B cell (primary cell): ENCODE measurements at regions not wholly inside any gene's neighbourhood (a gene's known extent, or its start where the extent isn't known, plus 50 kb on each side); places are given as distances from the start of the nearest gene placed in this dataset.

Experiments
- ATAC-seq: fragments of 200-7000 bp; cut with Tn5 transposase; one replicate; pipeline ENCODE4 v1.10.0; 2021; ENCODE audit warnings: low read depth, mild to moderate bottlenecking, moderate number of reproducible peaks, moderate library complexity
- CTCF ChIA-PET: fragments of 350-600 bp; sonication (Branson Sonifier 250); formaldehyde crosslinking; loops from one replicate; lab custom pipeline; 2021; ENCODE audit warnings: antibody characterized with exemption, inconsistent platforms; lab: Charles Lee
- POLR2A ChIA-PET: fragments of 350-600 bp; sonication (Branson Sonifier 250); formaldehyde crosslinking; loops from one replicate; lab custom pipeline; 2021; ENCODE audit warnings: antibody characterized with exemption; lab: Charles Lee
- DNase-seq: peaks from one replicate; pipeline ENCODE4 v3.0.0; 2013
- H2AFZ ChIP-seq: 2 replicates; pipeline ENCODE4 v1.6.1; 2012; ENCODE audit warnings: mild to moderate bottlenecking, low read depth, low read length; ENCODE audit not compliant: insufficient read depth, poor library complexity, severe bottlenecking
- H3K27ac ChIP-seq, 2 donors: 1 replicate in 1 of 2; 2 replicates in 1 of 2; pipeline ENCODE4 v1.5.1; 2012 to 2013; ENCODE audit warnings: low read length in 2 of 2, mild to moderate bottlenecking in 2 of 2, moderate library complexity in 1 of 2
- H3K27me3 ChIP-seq, 4 experiments: fragments of 200-600 bp in 1 of 4; sonication (generic) in 1 of 4; replicated peaks in 1 of 4; 1 replicate in 2 of 4; 2 replicates in 2 of 4; pipeline versions ENCODE4 v1.6.1 to v1.7.0; 2013 to 2016; ENCODE audit warnings: low read length in 3 of 4, mild to moderate bottlenecking in 2 of 4, mixed read lengths in 1 of 4, moderate library complexity in 1 of 4; ENCODE audit not compliant: insufficient read depth in 4 of 4, control insufficient read depth in 3 of 4; ENCODE audit errors: control extremely low read depth in 1 of 4
- H3K36me3 ChIP-seq, 2 experiments: replicated peaks in 1 of 2; 1 replicate in 1 of 2; 2 replicates in 1 of 2; pipeline versions ENCODE4 v1.6.1 to v1.7.1; 2013; ENCODE audit warnings: low read length in 1 of 2; ENCODE audit not compliant: insufficient read depth in 2 of 2, control insufficient read depth in 1 of 2; ENCODE audit errors: control extremely low read depth in 1 of 2, extremely low read depth in 1 of 2
- H3K4me1 ChIP-seq, 2 donors: fragments of 200-600 bp in 1 of 2; sonication (generic) in 1 of 2; 1 replicate in 1 of 2; 2 replicates in 1 of 2; pipeline versions ENCODE4 v1.5.1 to v1.6.1; 2013 to 2017; ENCODE audit warnings: low read length in 2 of 2; ENCODE audit not compliant: control insufficient read depth in 2 of 2, insufficient read depth in 2 of 2
- H3K4me2 ChIP-seq: replicated peaks from 2 replicates; pipeline ENCODE3; 2012; ENCODE audit warnings: mild to moderate bottlenecking, low read depth, low read length; ENCODE audit not compliant: poor library complexity, severe bottlenecking
- H3K4me3 ChIP-seq, 5 experiments: fragments of 200-600 bp in 1 of 5; sonication (generic) in 1 of 5; 1 replicate in 3 of 5; 2 replicates in 2 of 5; pipeline versions ENCODE4 v1.5.1 to v1.7.0; 2011 to 2016; ENCODE audit warnings: low read length in 4 of 5, mild to moderate bottlenecking in 4 of 5, low read depth in 2 of 5, control low read depth in 1 of 5, moderate library complexity in 1 of 5; ENCODE audit not compliant: insufficient read depth in 1 of 5; ENCODE audit errors: control extremely low read depth in 1 of 5, extremely low read depth in 1 of 5
- H3K79me2 ChIP-seq: fragments of 200-600 bp; sonication (generic); one replicate; pipeline ENCODE4 v1.6.0; 2016; ENCODE audit warnings: low read length; ENCODE audit not compliant: control insufficient read depth, insufficient read depth
- H3K9ac ChIP-seq: fragments of 200-600 bp; sonication (generic); 2 replicates; pipeline ENCODE4 v1.6.1; 2017; ENCODE audit warnings: mild to moderate bottlenecking, low read length, moderate library complexity
- H3K9me3 ChIP-seq, 3 donors: one replicate each; pipeline versions ENCODE4 v1.6.1 to v1.7.1; 2013; ENCODE audit warnings: low read length in 2 of 3; ENCODE audit not compliant: control insufficient read depth in 2 of 3, insufficient read depth in 1 of 3; ENCODE audit errors: control extremely low read depth in 1 of 3
- H4K20me1 ChIP-seq: 2 replicates; pipeline ENCODE4 v1.6.0; 2012; ENCODE audit warnings: mild to moderate bottlenecking, low read length; ENCODE audit not compliant: insufficient read depth, control insufficient read depth, poor library complexity, severe bottlenecking
- H3K27ac Mint-ChIP-seq: one replicate; pipeline ENCODE4 v1.8.0; 2021; ENCODE audit warnings: mixed read lengths
- H3K27me3 Mint-ChIP-seq: one replicate; pipeline ENCODE4 v1.8.0; 2021; ENCODE audit warnings: mixed read lengths
- H3K4me1 Mint-ChIP-seq: one replicate; pipeline ENCODE4 v1.8.0; 2021; ENCODE audit warnings: mixed read lengths
- H3K4me3 Mint-ChIP-seq: one replicate; pipeline ENCODE4 v1.8.0; 2021; ENCODE audit warnings: mixed read lengths
- H3K9me3 Mint-ChIP-seq: one replicate; pipeline ENCODE4 v1.8.0; 2022; ENCODE audit warnings: mixed read lengths; ENCODE audit not compliant: insufficient read depth
- CTCF ChIP-seq: fragments of 200-600 bp; IDR thresholded peaks from one replicate; pipeline ENCODE4 v1.8.0; 2022; ENCODE audit warnings: antibody characterized with exemption, mild to moderate bottlenecking
- EZH2 ChIP-seq: IDR thresholded peaks from 2 replicates; pipeline ENCODE4 v1.6.1; 2012; ENCODE audit warnings: borderline replicate concordance, low read depth, mild to moderate bottlenecking, moderate library complexity, low read length; ENCODE audit not compliant: insufficient read depth, poor library complexity, severe bottlenecking
- WGBS: methylation state at CpG from one replicate; pipeline ENCODE4 v1.1.5; 2013; ENCODE audit warnings: missing lambda C conversion rate; ENCODE audit not compliant: insufficient coverage; 5-methylcytosine and 5-hydroxymethylcytosine counted together
- intact Hi-C: fragments of 100-400 bp; cut with micrococcal nuclease; formaldehyde crosslinking; loops from one replicate; pipeline ENCODE4 v1.10.0; 2022

GRCh38 chr1:242854466-242854865, 330.0 kb upstream of the PLD5 start:
- peaks cover 0 to 11% (median 2%) of the 10 kb centered on the region in 4 experiments for H3K27me3 ChIP-seq
- no peak overlapping the region for H3K4me2 ChIP-seq
- H3K9me3 ChIP-seq = no peaks in the 10 kb centered on the region
- peaks cover 9% of the 10 kb centered on the region for H3K9me3 Mint-ChIP-seq
- TF ChIP-seq EZH2 (no peak), CTCF (no peak)
- CTCF ChIA-PET = no interaction called here
- no peaks in the 10 kb centered on the region for H4K20me1 ChIP-seq
- no peaks in the 10 kb centered on the region for H3K4me1 ChIP-seq
- no peaks in the 10 kb centered on the region for H3K4me1 Mint-ChIP-seq
- peaks cover 25% of the 10 kb centered on the region for H3K27me3 Mint-ChIP-seq
- no peak overlapping the region for H3K27ac ChIP-seq
- no peaks in the 10 kb centered on the region for H3K36me3 ChIP-seq
- no peak overlapping the region for H2AFZ ChIP-seq
- WGBS = 22% methylated on average over 2 of the region's 3 CpGs
- H3K27ac Mint-ChIP-seq = no peak overlapping the region
- H3K4me3 Mint-ChIP-seq = no peak overlapping the region
- no peaks in the 10 kb centered on the region for H3K79me2 ChIP-seq
- POLR2A ChIA-PET = no interaction called here
- H3K9ac ChIP-seq = no peak overlapping the region
- no peak overlapping the region for H3K4me3 ChIP-seq
- ATAC-seq (no peak), DNase-seq (no peak)
- intact Hi-C loops = no loop called here

GRCh38 chr1:242847390-242847993, 323.0 kb upstream of the PLD5 start:
- Histone ChIP-seq H3K4me1 (no peaks in the 10 kb centered on the region), H2AFZ (no peak overlapping the region), H3K4me3 (no peak overlapping the region), H3K27me3 (no peaks in the 10 kb centered on the region), H3K9ac (no peak overlapping the region), H3K27ac (no peak overlapping the region), H4K20me1 (no peaks in the 10 kb centered on the region), H3K4me2 (no peak overlapping the region), H3K79me2 (no peaks in the 10 kb centered on the region), H3K9me3 (peaks cover 0 to 5% (median 2%) of the 10 kb centered on the region in 3 donors), H3K36me3 (no peaks in the 10 kb centered on the region)
- CTCF ChIA-PET = interaction anchor here (0.6 to 0.9 kb wide), 3 partner anchors 393 to 1886 kb away, joined by 3 to 6 read pairs (median 4); no protein-coding TSS in a partner anchor
- Mint-ChIP-seq H3K4me1 (no peaks in the 10 kb centered on the region), H3K9me3 (peaks cover 18% of the 10 kb centered on the region), H3K4me3 (no peak overlapping the region), H3K27ac (no peak overlapping the region), H3K27me3 (no peaks in the 10 kb centered on the region)
- intact Hi-C loops = no loop called here
- TF ChIP-seq CTCF (no peak), EZH2 (no peak)
- POLR2A ChIA-PET = interaction anchor here (0.6 kb wide), 1 partner anchor 109 kb away, joined by 5 read pairs; no protein-coding TSS in a partner anchor
- ATAC-seq (no peak), DNase-seq (peak; percentile 12)
- no CpG with 5 or more reads among the region's 3 CpGs for WGBS
